SK-N-SH (cell line): ENCODE measurements at regions not wholly inside any gene's neighbourhood (a gene's known extent, or its start where the extent isn't known, plus 50 kb on each side); places are given as distances from the start of the nearest gene placed in this dataset.

Experiments used
- CTCF ChIA-PET: fragments of 300-600, 350-600 bp; formaldehyde crosslinking; extraction: SDS; loops from one replicate; lab custom pipeline; 2021; lab: Yijun Ruan, JAX
- POLR2A ChIA-PET: fragments of 350-600 bp; sonication (Branson Sonifier 250); formaldehyde crosslinking; extraction: SDS; loops from one replicate; lab custom pipeline; 2020; ENCODE audit warnings: antibody characterized with exemption, inconsistent platforms; lab: Yijun Ruan, JAX
- DNase-seq: peaks from one replicate; pipeline ENCODE4 v3.0.0; 2012
- H2AFZ ChIP-seq: fragments of 200-600 bp; sonication (generic); 2 replicates; pipeline ENCODE4 v1.8.1; 2016; ENCODE audit warnings: antibody characterized with exemption, mild to moderate bottlenecking, low read depth
- H3F3A ChIP-seq: fragments of 200-600 bp; sonication (generic); replicated peaks from 2 replicates; pipeline ENCODE3; 2016; ENCODE audit warnings: antibody characterized with exemption, mild to moderate bottlenecking; ENCODE audit not compliant: insufficient read depth
- H3K27ac ChIP-seq, 2 experiments: fragments of 200-500 bp in 1 of 2; fragments of 200-600 bp in 1 of 2; sonication (Bioruptor generic) in 1 of 2; sonication (generic), shearing (Covaris generic) in 1 of 2; 2 replicates each; pipeline versions ENCODE4 v1.5.1 to v1.6.1; 2014 to 2016; ENCODE audit warnings: low read depth in 2 of 2, inconsistent platforms in 1 of 2, low read length in 1 of 2, mild to moderate bottlenecking in 1 of 2, mixed read lengths in 1 of 2
- H3K27me3 ChIP-seq: fragments of 200-600 bp; sonication (generic), shearing (Covaris generic); 2 replicates; pipeline ENCODE4 v1.6.1; 2016; ENCODE audit warnings: mixed run types; ENCODE audit not compliant: insufficient read depth
- H3K36me3 ChIP-seq, 2 experiments: fragments of 200-500 bp in 1 of 2; fragments of 200-600 bp in 1 of 2; sonication (Bioruptor generic) in 1 of 2; sonication (generic) in 1 of 2; replicated peaks in 1 of 2; 2 replicates each; pipeline versions ENCODE3 to v1.5.1; 2014 to 2016; ENCODE audit warnings: low read length in 1 of 2, mild to moderate bottlenecking in 1 of 2; ENCODE audit not compliant: insufficient read depth in 2 of 2, control insufficient read depth in 1 of 2
- H3K4me1 ChIP-seq, 2 experiments: fragments of 200-500 bp in 1 of 2; fragments of 200-600 bp in 1 of 2; sonication (Bioruptor generic) in 1 of 2; sonication (generic), shearing (Covaris generic) in 1 of 2; 2 replicates each; pipeline versions ENCODE4 v1.5.1 to v1.6.1; 2014 to 2016; ENCODE audit warnings: low read depth in 1 of 2, low read length in 1 of 2, mixed run types in 1 of 2; ENCODE audit not compliant: insufficient read depth in 2 of 2, control insufficient read depth in 1 of 2
- H3K4me2 ChIP-seq: fragments of 200-600 bp; sonication (generic), shearing (Covaris generic); 2 replicates; pipeline ENCODE4 v1.6.1; 2017; ENCODE audit warnings: mixed run types
- H3K4me3 ChIP-seq, 2 experiments: fragments of 200-500 bp in 1 of 2; fragments of 200-600 bp in 1 of 2; sonication (Bioruptor generic) in 1 of 2; sonication (generic), shearing (Covaris generic) in 1 of 2; 2 replicates each; pipeline versions ENCODE4 v1.5.1 to v1.8.1; 2014 to 2016; ENCODE audit warnings: low read depth in 2 of 2, inconsistent platforms in 1 of 2, low read length in 1 of 2, mild to moderate bottlenecking in 1 of 2, mixed read lengths in 1 of 2, moderate library complexity in 1 of 2
- H3K79me2 ChIP-seq: fragments of 200-600 bp; sonication (generic); 2 replicates; pipeline ENCODE4 v1.8.1; 2017; ENCODE audit warnings: mild to moderate bottlenecking; ENCODE audit not compliant: insufficient read depth
- H3K9ac ChIP-seq: fragments of 200-600 bp; sonication (generic); 2 replicates; pipeline ENCODE4 v1.6.1; 2017; ENCODE audit warnings: mixed run types
- H3K9me2 ChIP-seq: fragments of 200-600 bp; sonication (generic); 2 replicates; pipeline ENCODE4 v1.6.1; 2017; ENCODE audit warnings: mixed run types
- H3K9me3 ChIP-seq: fragments of 200-600 bp; sonication (generic); 2 replicates; pipeline ENCODE4 v1.6.1; 2017; ENCODE audit warnings: mixed run types, mild to moderate bottlenecking, moderate library complexity
- H4K20me1 ChIP-seq: fragments of 200-600 bp; sonication (generic); 2 replicates; pipeline ENCODE4 v1.6.1; 2017; ENCODE audit warnings: mild to moderate bottlenecking, mixed run types; ENCODE audit not compliant: insufficient read depth
- CHD2 ChIP-seq: fragments of 150-350 bp; IDR thresholded peaks from 2 replicates; pipeline ENCODE4 v1.6.1; 2018; ENCODE audit warnings: low read length; ENCODE audit not compliant: partially characterized antibody
- CTCF ChIP-seq: fragments of 200-600 bp; sonication (generic); IDR thresholded peaks from 2 replicates; pipeline ENCODE4 v1.6.1; 2017; ENCODE audit warnings: antibody characterized with exemption, mild to moderate bottlenecking, moderate library complexity
- ELF1 ChIP-seq: IDR thresholded peaks from 2 replicates; pipeline ENCODE4 v1.4.0; 2012
- EP300 ChIP-seq, 2 experiments: IDR thresholded peaks; 2 replicates each; pipeline versions ENCODE4 v1.4.0 to v1.6.1; 2012; ENCODE audit warnings: borderline replicate concordance in 1 of 2, low read depth in 1 of 2, low read length in 1 of 2
- EZH2phosphoT487 ChIP-seq: fragments of 200-600 bp; sonication (generic); IDR thresholded peaks from 2 replicates; pipeline ENCODE4 v1.6.1; 2017; ENCODE audit warnings: low read depth, mixed run types, mild to moderate bottlenecking, antibody characterized with exemption, moderate library complexity, borderline replicate concordance
- FOSL2 ChIP-seq: IDR thresholded peaks from 2 replicates; pipeline ENCODE4 v1.4.0; 2012; ENCODE audit warnings: low read depth, mild to moderate bottlenecking, moderate library complexity, borderline replicate concordance
- FOXM1 ChIP-seq: IDR thresholded peaks from 2 replicates; pipeline ENCODE4 v1.4.0; 2012; ENCODE audit warnings: low read depth, mild to moderate bottlenecking
- GABPA ChIP-seq: IDR thresholded peaks from 2 replicates; pipeline ENCODE4 v1.4.0; 2012; ENCODE audit warnings: low read depth, mild to moderate bottlenecking
- GATA2 ChIP-seq: sonication (generic); formaldehyde crosslinking; IDR thresholded peaks from 2 replicates; pipeline ENCODE4 v1.5.0; 2020; ENCODE audit warnings: mild to moderate bottlenecking, missing genetic modification reagents
- MAX ChIP-seq: IDR thresholded peaks from 2 replicates; pipeline ENCODE4 v1.4.0; 2012; ENCODE audit warnings: low read depth
- MEF2A ChIP-seq: IDR thresholded peaks from 2 replicates; pipeline ENCODE4 v1.4.0; 2012; ENCODE audit warnings: low read depth, borderline replicate concordance
- NRF1 ChIP-seq: IDR thresholded peaks from 2 replicates; pipeline ENCODE4 v1.6.1; 2012; ENCODE audit warnings: low read depth, mild to moderate bottlenecking, low read length
- PBX3 ChIP-seq: IDR thresholded peaks from 2 replicates; pipeline ENCODE4; 2012
- RCOR1 ChIP-seq: fragments of 150-350 bp; IDR thresholded peaks from 2 replicates; pipeline ENCODE4 v1.6.1; 2017; ENCODE audit warnings: antibody characterized with exemption, low read length
- RXRA ChIP-seq: IDR thresholded peaks from 2 replicates; pipeline ENCODE4 v1.4.0; 2012; ENCODE audit warnings: low read depth, mild to moderate bottlenecking, borderline replicate concordance
- SIN3A ChIP-seq: IDR thresholded peaks from 2 replicates; pipeline ENCODE4 v1.6.1; 2012; ENCODE audit warnings: low read depth, mild to moderate bottlenecking, low read length, moderate library complexity, borderline replicate concordance
- SMC3 ChIP-seq: IDR thresholded peaks from 2 replicates; pipeline ENCODE4 v1.6.1; 2012; ENCODE audit warnings: low read depth, low read length, improper control_type of control experiment
- TEAD4 ChIP-seq: IDR thresholded peaks from 2 replicates; pipeline ENCODE4 v1.4.0; 2012; ENCODE audit warnings: mild to moderate bottlenecking, borderline replicate concordance; ENCODE audit not compliant: insufficient read depth
- USF2 ChIP-seq: fragments of 150-350 bp; IDR thresholded peaks from 2 replicates; pipeline ENCODE4 v1.6.1; 2017; ENCODE audit warnings: antibody characterized with exemption, low read length, low read depth, borderline replicate concordance
- YY1 ChIP-seq: IDR thresholded peaks from 2 replicates; pipeline ENCODE4 v1.4.0; 2012; ENCODE audit warnings: low read depth, mild to moderate bottlenecking
- ZBTB33 ChIP-seq: IDR thresholded peaks from 2 replicates; pipeline ENCODE4 v1.4.0; 2012; ENCODE audit warnings: low read depth, borderline replicate concordance
- WGBS: methylation state at CpG from one replicate; pipeline ENCODE4 v1.1.6; 2017; ENCODE audit warnings: low lambda C conversion rate; 5-methylcytosine and 5-hydroxymethylcytosine counted together

- TF ChIP-seq GATA2 (CRISPR knock-in tag) (no peak), YY1 (no peak), SMC3 (no peak), GABPA (no peak), RXRA (no peak), CTCF (no peak), PBX3 (no peak), FOXM1 (no peak), ELF1 (no peak), MAX (no peak), RCOR1 (no peak), ZBTB33 (no peak), MEF2A (no peak)
- TF ChIP-seq, all 33 proteins: peak for 0
These were observed 702.9 kb downstream of the SUCLG1 start for GRCh38 chr2:83756219-83756618.

GRCh38 chr2:83747141-83747540, 711.9 kb downstream of the SUCLG1 start:
- WGBS = 4% methylated on average over 6 of the region's 6 CpGs
- Histone ChIP-seq H3K4me2 (no peak overlapping the region), H3K27ac (no peak overlapping the region), H3K79me2 (no peaks in the 10 kb centered on the region), H2AFZ (no peak overlapping the region), H3K9me2 (no peaks in the 10 kb centered on the region), H3F3A (no peaks in the 10 kb centered on the region), H4K20me1 (no peaks in the 10 kb centered on the region), H3K9me3 (no peaks in the 10 kb centered on the region), H3K4me1 (no peaks in the 10 kb centered on the region), H3K4me3 (no peak overlapping the region)
- CTCF ChIA-PET = interaction anchor here (0.8 kb wide), 1 partner anchor 276 kb away, joined by 3 read pairs; no protein-coding TSS in a partner anchor
- DNase-seq = no peak
- POLR2A ChIA-PET = no interaction called here
- TF ChIP-seq EZH2phosphoT487 (no peak), CHD2 (no peak), NRF1 (no peak), EP300 (IDR thresholded peaks at IDR 0.05; ENCODE audit: borderline replicate concordance in 1 of 2, low read depth in 1 of 2, low read length in 1 of 2) (no peak), FOSL2 (no peak), RCOR1 (no peak), TEAD4 (no peak), ZBTB33 (no peak), USF2 (no peak), YY1 (no peak), SIN3A (no peak), RXRA (no peak)
- TF ChIP-seq, all 33 proteins: peak for 0
- Histone ChIP-seq H3K9ac (no peak overlapping the region), H3K27me3 (no peaks in the 10 kb centered on the region), H3K36me3 (no peaks in the 10 kb centered on the region)

More at GRCh38 chr2:83756219-83756618, 702.9 kb downstream of the SUCLG1 start:
- no peaks in the 10 kb centered on the region for H3K4me1 ChIP-seq
- no peak for DNase-seq
- no peaks in the 10 kb centered on the region for H3K27me3 ChIP-seq
- no peaks in the 10 kb centered on the region for H3K36me3 ChIP-seq
- no peak overlapping the region for H3K27ac ChIP-seq
- H3K4me2 ChIP-seq = no peak overlapping the region
- no peak overlapping the region for H3K9ac ChIP-seq
- no peaks in the 10 kb centered on the region for H3K9me2 ChIP-seq
- no peaks in the 10 kb centered on the region; the same call in 1 of the 2 replicates for H3K9me3 ChIP-seq
- H2AFZ ChIP-seq = no peak overlapping the region
- H3K4me3 ChIP-seq = no peak overlapping the region
- ChIA-PET POLR2A (no interaction called here), CTCF (interaction anchor here (0.6 kb wide), 1 partner anchor 439 kb away, joined by 4 read pairs; no protein-coding TSS in a partner anchor)
- no peaks in the 10 kb centered on the region for H3K79me2 ChIP-seq
- peaks cover 2% of the 10 kb centered on the region for H3F3A ChIP-seq
- WGBS = 4% methylated on average over 1 of the region's 1 CpG
- no peaks in the 10 kb centered on the region for H4K20me1 ChIP-seq
